HPDE6-E6E7 (cell line): ENCODE measurements at regions not wholly inside any gene's neighbourhood (a gene's known extent, or its start where the extent isn't known, plus 50 kb on each side); places are given as distances from the start of the nearest gene placed in this dataset.

Experiments
- DNase-seq: peaks from one replicate; pipeline ENCODE4 v3.0.0; 2011; ENCODE audit warnings: missing footprints; ENCODE audit errors: extremely low spot score

GRCh38 chr2:121018136-121019061 is 266.6 kb downstream of the TFCP2L1 start:
- no peak for DNase-seq

DNA sequence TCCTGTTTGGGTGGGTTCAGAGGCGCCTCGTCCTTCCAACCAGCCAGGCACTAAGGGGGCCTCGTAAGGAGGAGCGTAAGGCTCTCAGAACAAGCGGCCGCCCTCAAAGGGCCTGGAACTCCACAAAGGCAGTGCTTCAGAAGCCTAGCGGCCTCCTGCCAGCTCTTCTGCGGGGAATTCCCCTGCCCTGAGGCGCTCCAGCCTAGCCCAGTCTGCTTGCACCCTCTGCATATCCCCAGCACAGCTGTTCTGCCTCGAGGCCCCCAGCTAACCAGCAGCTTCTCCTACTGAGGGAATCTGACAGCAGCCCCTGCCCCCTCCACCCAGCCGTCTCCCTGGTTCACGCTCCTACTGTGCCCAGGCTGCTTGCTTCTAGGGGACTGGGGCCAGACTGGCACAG is 265.9 kb downstream of the TFCP2L1 start:
- no peak for DNase-seq

GRCh38 chr2:121019756-121020155 is 265.2 kb downstream of the TFCP2L1 start:
- no peak for DNase-seq

DNA sequence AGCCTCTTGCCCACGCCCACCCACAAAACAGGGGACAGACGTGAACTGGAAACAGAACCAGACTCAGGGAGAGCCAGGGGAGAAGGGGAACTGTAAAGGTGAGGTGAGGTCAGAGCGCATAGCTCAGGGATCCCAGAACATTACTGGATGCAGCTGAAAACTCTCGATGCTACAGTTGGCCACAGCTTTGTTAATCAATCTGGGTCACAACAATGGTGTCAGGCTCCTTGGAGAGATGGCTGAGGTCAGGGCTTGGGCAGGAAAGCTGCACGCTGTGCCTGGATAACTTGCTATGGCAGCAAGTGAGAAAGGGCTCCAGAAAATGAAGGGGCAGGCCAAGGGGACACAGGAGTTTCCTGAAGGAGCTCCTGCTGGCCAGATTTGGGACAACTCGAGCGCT is 263.3 kb downstream of the TFCP2L1 start:
- DNase-seq, result no peak

DNA sequence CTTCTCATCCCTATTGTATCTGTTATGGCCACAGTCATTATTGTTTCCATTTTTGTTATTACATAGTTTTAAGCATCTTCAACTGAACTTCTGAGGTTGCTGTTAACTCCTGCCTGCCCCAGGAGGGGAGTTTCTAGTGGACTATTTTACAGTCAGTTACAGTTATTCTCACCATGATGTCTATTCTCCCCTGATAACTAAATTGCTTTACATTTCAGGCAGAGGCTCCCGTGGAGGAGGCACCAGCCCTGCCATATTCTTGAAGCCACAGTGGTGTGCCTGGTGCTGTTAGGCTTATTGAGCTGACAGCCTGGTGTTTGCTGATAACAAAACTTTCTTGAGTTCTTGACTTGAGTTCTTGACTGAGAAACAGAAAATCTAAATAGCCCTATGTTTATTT is 256.4 kb downstream of the TFCP2L1 start:
- no peak for DNase-seq

DNA sequence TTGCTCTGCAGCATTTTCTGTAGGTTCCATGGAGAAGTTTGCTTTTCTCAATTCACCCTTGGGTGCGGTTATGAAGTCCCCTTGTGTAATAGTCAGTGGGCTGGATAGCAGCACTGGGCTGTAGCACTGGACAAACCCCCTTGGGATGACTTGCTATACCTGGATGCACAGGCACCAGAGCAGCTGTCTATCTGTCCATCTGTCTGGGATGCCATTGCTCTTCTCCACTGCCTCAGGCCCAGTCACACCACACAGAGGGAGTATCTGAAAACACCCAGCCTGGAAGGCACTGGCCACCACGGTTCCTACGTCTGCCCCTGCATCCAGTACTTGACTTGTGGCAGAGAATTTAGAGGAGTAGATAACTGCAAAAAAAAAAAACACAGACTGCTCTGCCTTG is 254.5 kb downstream of the TFCP2L1 start:
- no peak for DNase-seq

GRCh38 chr2:121031568-121032340 is 253.2 kb downstream of the TFCP2L1 start:
- no peak for DNase-seq

- DNase-seq, result no peak
Observed at GRCh38 chr2:121033461-121033996, 251.5 kb downstream of the TFCP2L1 start.

GRCh38 chr2:121034551-121034950 is 250.5 kb downstream of the TFCP2L1 start:
- no peak for DNase-seq

DNA sequence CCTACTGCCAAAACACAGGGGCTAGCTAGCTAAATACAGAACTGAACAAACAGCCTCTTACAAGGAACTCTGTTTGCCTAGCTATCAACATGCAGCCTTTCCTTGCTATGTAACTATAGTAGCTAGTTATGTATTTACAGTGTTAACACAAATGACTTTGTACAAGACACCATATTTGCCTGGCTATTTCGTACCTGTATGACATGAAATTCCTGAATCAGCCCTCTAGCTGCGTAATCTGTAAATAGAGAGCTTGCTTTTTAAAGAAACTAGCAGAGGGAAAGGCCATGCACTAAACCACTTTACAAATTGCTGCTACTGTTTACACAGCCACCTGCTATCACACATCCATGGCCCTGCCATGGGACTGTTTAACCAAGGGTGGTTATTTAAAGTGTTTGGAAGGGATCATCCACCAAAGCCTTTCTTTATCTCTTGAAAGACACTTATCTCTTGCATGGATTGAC is 248.7 kb downstream of the TFCP2L1 start:
- no peak for DNase-seq

- no peak for DNase-seq
Observed at GRCh38 chr2:121037480-121037879, 247.5 kb downstream of the TFCP2L1 start.

GRCh38 chr2:121038031-121038430 is 247.0 kb downstream of the TFCP2L1 start:
- DNase-seq, result no peak

GRCh38 chr2:121038431-121038830 is 246.6 kb downstream of the TFCP2L1 start:
- no peak for DNase-seq

DNA sequence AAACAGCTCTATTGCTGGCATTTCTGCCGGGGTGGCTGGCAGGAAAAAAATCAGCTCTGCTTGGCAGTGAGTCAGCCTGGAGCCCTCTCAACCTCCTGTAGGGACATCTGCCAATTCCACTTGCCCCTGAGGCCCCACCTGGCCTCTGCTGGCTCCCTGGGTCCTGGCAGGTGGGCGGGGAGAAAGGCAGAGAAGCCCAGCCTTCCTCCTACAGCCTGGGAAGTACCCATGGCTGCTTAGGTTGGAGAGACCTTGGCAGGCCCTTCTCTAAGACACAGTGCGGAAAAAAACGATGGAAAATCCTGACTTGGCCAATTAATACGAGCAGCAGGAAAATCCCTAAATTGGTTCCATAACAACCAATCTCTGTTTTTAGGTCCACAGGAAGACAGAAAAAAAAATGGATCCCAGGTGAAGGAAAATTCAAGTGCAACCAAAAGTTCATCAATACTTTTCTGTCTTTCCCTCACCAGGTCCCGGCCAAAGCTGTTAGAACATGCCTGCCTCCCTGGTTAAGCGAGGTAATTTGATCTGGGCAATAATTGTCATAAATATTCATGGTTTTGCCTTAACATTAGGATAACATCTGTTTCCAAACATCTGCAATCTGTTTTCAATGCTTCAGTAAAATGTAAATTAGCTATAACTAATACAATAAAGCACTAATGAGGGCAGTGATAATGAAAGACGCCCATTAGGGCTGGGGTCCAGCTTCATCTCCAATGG is 245.9 kb downstream of the TFCP2L1 start:
- DNase-seq, result peak; percentile 45

GRCh38 chr2:121039679-121040078 is 245.3 kb downstream of the TFCP2L1 start:
- DNase-seq, result no peak

GRCh38 chr2:121041516-121041915 is 243.5 kb downstream of the TFCP2L1 start:
- no peak for DNase-seq

DNA sequence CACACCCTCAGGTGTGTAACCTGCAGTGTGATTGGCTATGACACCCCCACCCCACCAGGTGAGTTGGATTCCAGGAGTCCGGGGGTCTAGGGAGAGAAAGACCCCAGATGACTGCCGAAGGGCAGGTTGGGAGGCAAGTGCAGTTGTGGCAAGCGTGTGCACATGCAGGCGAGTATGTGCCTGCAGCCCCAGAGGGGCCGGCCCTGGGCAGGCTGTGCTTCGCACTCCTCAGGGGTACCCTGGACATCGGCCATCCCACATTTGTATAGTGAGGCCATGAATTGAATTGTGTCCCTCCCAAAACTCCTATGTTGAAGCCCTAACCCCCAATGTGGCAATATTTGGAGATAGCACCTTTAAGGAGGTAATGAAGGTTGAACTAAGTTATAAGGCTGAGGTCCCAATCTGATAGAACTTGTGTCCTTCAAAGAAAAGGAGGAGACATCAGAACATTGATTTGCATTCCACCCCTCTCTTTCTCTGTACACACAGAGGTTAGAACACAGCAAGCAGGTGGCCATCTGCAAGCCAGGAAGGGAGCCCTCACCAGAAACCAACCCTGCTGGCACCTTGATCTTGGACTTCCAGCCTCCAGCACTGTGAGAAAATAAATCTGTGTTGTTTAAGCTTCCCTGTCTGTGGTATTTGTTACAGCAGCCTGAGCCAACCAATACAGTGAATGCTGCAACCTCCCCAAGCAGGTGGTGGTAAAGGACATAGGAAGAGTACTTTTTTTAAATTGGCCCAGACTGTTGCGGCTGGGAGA is 241.8 kb downstream of the TFCP2L1 start:
- no peak for DNase-seq

DNA sequence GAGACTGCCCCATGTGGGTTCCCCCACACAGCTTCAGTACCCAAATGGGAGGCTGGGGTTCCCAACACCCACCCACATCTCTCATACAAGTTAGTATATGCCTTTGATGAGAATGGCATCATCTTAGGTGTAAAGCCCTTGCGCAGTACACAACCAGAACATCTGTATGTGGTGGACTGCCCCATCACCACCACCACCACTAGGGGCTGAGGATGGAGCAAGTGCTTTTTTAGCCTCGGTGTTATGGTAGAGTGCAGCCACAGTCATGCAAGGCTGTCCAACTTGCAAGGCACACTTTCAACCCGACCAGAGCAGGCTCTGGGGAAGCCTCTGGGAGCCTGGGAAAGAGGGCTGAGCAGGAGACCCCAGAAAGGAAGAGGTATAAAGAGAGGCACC is 241.2 kb downstream of the TFCP2L1 start:
- no peak for DNase-seq

- no peak for DNase-seq
Observed at GRCh38 chr2:121044412-121044811, 240.6 kb downstream of the TFCP2L1 start.

GRCh38 chr2:121045245-121045644 is 239.8 kb downstream of the TFCP2L1 start:
- no peak for DNase-seq

DNA sequence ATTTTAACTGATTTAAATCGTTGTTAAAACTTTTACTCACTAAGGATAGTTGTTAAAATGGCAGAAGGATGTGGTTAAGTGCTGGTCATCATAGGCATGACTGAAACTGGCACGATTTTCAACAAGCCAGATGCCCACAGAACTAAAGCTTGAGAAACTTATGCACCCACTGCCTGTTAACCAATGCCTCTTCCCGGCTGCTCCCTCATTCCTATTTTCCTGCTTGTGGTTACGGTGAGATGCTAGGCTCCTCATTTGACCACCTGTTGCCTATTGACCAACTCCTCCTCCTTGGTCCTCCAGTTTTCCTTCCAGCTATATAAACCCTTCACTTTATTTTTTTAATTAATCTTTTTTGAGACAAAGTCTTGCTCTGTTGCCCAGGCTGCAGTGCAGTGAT is 238.7 kb downstream of the TFCP2L1 start:
- no peak for DNase-seq
